ENCODE measurements at regions not wholly inside any gene's neighbourhood (a gene's known extent, or its start where the extent isn't known, plus 50 kb on each side); places are given as distances from the start of the nearest gene placed in this dataset.

GRCh38 chr1:55466921-55467320 lies 251.8 kb upstream of the USP24 start:
- TF ChIP-seq POLR2A (IDR thresholded peaks at IDR 0.05) (no peak), CTCF (IDR thresholded peaks at IDR 0.05) (no peak)

All from lower leg skin (tissue), 3 donors.